M059J (cell line): ENCODE measurements at regions not wholly inside any gene's neighbourhood (a gene's known extent, or its start where the extent isn't known, plus 50 kb on each side); places are given as distances from the start of the nearest gene placed in this dataset.

Experiments used
- DNase-seq: peaks from one replicate; pipeline ENCODE4 v3.0.0-alpha.2; 2012; ENCODE audit warnings: low read depth

DNA sequence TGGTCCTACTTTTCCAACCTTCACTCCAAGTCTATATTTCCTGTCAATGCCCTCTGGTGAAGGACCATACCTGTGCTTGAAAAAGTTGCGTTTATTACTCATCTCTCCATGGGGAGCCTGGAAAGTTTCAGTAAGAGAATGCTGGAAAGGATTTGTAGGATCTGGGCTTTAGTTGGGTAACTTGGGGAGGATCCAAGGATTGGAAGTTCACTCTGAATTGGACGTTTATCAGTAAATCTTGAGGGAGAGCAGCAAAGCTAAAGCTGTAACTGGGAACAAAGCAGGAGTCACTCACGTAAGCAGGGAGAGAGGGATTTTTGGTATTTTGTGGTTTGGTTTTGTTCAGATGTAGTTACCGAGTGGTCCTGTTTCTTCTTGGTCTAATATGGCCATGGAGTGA is 51.4 kb upstream of the NPVF start:
- DNase-seq: no peak

DNA sequence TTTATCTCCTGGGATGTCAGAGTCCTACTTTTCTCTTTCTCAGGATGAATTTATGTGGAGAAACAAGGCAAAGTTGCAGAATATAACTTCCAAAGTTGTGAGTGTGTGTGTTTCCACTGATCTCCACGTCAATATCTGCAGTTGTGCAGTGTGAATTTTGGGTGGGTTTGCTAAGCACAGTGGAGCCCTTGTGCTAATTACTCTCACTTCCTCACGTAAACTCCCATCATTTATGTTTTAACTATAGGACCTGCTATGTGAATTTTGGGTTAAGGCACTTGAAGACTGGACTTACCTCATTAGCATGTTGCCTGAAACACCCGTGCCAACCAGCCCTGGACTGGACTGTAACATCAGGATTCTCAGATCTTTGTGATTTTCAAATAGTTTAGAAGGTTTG is 51.9 kb upstream of the NPVF start:
- DNase-seq: no peak

DNA sequence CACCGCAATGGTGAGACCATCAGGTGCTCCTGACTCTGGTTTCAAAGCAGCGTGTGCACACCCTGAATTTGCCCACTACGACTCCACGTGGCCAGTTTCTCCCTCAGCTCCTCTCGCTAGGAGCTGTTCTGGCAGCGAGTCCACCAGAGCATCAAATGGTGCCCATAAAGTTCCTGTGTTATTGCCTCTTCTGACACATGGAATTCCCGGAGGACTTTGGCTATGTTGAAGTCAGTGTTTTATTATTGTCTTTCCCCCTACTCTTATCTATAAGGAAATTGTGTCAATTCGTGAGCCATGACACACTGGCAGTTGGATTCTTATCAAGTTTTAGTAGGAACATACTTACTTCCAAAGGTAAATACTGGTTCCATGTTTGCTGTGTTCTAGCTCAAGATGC is 53.9 kb upstream of the NPVF start:
- no peak for DNase-seq

DNA sequence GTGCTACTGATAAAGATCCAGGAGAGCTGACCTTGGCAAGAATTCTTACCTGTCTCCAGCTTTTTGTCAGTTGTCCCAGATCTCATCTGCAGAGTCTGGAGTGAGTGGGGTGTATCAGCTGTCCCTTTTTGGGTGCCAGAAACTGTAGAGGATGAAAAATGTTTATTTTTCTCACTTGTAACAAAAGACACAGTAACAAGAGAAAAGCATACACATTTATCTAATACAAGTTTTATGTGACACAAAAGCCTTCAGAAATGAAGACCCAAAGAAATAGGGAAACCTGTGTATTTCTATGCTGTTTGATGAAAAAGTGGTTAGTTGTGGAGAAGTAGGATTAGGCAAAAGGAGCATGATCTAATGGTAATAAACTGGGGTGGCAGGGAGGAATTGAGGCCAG is 58.5 kb upstream of the NPVF start:
- DNase-seq: no peak

DNA sequence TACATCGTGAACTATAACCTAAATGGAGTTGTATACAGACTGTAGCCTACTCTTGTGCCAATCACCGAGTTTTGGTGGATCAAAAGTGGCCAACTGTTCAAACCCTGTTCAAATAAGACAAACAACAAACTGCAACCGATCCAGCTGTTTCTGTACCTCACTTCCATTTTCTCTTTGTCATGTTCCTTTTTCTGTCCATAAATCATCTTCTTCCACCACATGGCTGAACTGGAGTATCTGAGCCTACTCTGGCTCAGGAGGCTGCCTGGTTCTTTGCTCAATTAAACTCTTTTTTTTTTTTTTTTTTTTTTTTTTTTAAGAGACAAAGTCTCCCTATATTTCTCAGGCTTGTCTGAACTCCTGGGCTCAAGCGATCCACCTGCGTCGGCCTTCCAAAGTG is 59.0 kb upstream of the NPVF start:
- DNase-seq: no peak

DNA sequence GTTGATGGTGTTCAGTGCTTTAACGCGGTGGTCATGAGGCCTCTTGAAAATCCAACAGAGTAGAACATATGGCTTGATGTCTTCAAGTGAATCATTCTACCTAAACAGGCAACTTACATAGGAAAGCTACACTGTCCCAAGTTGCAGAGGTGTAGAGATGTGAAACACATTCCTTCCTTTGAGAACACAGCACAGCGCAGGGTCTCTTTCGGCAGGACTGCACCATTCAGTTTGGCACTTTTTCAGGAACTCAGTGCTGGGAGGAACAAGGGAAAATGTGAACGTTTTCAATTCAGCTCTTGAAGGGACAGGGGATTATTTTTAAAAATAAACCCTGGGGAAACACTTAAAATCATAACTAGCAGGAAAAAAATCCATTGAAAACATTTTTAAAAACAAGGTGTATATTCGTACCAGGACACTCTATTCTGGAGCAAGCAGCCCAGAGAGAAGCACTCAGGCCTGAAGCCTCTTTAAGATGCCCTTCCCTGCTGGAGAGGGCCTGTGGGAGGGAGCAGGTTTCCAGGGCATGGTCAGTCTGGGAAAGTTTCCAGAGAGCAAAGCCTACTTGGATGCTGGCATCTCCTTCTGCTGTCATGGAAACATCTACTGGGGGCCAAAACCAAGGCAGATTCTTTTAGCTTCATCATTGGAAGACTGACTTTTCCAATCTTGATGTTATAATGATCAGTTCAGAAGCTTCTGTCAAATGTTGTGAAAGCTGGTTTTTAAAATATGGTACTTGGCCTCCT is 60.4 kb upstream of the NPVF start:
- peak; percentile 41 for DNase-seq

DNA sequence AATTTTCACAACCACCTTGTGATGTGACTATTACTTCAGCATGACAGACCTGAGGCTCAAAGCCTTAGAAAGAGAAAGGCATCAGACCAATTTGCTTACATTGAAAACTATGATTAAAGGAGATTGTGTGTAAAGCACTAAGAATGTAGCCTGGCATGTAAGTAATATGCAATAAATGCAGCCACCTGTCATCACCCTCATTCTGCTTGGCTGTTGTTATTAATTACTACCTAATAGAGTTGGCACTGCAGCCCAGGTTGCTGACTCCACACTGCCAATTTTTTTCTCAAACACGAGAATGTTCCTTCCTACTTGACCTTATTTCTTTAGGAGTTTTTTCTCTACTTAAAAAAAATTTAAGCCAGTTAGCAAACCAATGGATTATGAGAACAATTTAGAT is 61.2 kb upstream of the NPVF start:
- DNase-seq: no peak

DNA sequence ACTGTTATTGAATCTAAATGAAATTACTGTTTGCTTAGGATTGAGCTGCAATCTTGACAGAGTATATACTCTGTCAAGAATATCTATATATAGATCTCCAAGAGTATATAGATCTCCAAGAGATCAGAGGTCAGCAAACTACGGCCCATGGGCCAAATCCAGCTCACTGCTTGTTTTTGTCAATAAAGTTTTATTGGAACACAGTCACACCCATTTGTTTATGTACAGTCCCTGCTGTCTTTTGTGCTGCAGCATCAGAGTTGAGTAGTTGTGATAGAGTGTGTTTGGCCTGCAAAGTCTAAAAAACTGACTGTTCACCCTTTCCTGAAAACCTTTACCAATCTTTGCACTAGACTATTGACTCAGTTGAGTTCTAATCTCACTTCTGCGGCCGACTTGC is 66.3 kb upstream of the NPVF start:
- no peak for DNase-seq

DNA sequence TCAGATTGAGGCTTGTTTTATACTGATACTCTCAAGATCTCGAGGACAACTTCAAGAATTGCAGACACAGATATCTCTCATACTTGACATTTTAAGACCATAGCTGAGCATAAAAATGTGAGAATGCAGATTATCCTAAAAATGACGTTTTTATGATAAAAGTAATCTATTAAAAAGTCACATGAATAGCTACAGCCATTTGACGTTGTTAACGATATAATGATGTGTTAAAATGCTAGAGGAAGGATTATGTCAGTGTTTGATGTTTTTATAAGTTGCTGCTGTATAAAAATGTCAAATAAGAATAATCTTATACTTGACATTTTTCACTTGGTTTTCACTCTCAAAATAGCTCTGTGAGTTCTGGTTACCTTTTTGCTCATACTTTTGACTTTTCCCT is 67.1 kb upstream of the NPVF start:
- no peak for DNase-seq

DNA sequence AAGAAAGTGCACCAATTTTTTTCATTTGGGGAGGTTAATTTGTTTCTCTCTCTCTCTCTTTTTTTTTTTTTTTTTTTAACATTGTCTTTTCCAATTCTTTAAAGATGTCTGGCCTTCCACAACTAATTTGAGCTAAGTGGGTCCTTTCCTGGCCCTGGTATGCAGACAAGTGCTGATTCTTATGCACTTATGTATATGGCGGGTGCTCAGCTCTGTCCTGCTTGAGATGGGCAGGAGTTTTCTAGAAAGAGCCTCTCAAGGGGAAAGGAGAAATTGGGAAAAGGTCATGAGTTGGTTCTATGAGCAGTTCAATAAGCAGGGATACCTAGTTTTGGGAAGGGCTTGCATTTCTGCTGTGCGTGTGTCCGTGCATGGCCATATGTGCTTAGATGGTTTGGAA is 67.8 kb upstream of the NPVF start:
- no peak for DNase-seq

DNA sequence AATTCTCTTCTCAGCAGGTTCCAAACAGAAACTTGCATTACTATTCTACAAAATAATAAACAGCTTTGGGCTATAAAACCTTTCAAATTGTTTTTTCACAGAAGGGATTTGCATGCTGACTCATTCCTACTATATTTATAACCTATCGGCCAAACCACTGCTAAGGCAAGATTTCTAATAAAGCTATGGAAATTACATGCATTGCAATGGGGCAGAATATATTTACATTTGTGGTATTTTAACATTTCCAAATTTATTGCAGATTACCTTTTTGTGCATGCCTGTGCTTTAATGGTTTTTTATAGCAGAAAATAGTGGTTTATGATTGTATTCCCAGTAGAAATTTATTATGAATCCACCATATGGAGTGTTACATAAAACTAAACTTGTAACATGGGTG is 69.0 kb upstream of the NPVF start:
- DNase-seq: peak; percentile 37

DNA sequence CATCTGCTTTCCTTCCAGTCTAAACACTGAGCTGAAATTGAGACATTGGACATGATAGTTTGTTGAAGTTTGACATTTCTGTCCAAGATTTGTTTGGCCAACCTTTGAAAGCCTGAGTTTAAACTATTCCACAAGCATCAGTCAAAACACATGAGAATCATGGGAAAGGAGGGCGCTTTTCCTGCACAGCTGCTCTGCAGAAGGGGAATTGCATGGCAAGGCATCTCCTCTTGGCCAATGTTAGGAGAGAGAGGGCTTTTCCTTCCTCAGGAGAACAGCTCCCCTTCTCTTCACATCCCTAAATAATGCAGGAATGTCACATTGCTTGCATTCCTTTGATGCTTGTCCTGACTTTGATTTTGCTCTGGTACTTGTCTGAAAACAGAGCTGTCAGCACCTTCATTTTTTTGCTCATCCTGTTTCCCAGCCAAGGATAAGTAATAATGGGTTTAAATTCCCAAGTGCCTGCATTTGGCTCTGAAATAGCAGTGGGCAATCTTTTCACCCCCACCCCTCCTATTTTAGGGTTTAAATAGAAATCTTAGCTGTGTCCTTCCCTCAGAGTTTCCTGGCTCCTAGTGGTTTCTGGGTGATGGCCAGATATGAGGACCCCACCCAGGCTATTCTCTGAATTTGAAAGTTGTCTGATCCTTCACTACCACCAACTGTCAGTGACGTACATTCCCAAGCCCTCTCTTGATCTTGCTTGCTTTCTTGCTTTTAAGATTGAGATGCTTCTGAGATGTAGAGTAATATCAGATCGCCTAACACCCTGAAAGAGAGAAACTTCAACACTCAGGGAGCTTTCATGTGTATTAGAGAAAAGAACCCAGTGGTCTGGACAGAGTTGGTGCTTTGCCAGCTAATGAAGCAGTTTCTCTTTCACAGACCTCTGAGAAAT is 75.2 kb upstream of the NPVF start:
- peak; percentile 15 for DNase-seq

DNA sequence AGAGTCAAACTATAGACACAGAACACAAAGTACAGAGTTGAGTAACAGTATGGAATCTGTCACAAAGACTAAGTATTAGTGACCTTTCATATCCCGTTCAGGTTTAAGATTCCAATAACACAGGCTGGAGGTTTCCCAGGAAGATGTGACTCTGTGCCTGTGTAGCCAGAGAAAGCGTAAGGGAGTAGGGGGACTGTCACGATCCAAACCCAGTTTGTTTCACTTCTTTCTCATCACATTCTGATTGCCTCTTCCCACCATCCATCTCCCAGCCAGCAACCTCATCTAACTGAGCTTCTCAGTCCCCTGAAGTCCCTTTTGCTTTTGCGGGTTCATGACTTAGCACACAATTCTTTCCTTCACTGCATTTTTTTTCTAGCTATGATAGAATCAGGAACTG is 76.4 kb upstream of the NPVF start:
- no peak for DNase-seq

DNA sequence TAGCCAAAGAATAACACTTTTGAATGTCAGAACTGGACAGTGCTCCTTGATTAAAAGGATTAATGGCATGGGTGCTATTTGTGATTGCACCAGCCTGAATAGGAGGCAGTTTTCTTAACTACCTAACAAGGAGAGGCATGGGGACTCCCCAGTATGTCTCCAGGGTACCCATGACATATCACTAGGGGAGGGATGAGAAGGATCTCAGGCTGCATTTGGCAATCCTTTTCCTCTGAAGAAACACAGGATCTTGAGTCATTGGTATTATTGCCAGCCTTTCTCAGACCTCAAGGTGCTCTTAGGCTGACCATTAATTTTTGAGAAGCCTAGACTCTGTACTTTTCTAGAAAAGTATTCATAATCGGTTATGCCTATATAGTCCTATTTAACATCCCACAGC is 77.5 kb upstream of the NPVF start:
- no peak for DNase-seq

DNA sequence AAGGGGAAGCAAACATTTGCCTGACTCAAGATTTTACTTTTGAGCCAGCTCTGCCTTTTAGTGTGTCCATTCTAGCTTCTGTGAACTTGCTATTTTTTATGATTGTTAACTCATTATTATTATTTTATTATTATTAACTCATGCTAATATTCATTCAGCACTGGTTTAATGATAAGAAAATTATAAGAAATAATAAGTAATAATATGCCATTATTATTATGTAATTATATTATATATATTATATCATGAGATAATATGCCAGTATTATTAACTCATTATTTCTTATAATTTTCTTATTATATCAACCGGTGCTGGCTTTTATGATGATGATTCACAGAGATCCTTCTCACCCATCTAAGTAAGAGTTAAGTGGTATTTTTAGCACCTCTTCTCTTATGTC is 79.3 kb upstream of the NPVF start:
- DNase-seq: no peak

DNA sequence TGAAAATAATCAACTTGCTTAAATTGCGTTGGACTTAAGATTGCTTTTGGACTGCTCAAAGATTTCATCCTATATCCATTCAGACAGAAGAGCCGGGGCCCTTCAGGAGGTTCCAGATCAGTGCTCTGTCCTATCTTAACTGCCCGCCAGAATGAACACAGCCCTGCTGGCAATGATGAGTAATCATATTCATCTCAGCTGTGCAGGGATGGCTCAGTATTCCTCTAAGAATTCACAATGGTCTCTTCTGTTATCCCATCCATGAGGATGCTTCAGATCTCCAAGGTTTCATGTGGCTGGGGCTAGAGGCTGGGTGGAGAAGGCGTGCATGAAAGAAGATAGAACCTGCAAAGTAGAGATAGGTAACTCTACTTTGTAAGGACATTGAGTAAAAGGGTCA is 80.0 kb upstream of the NPVF start:
- DNase-seq: no peak

DNA sequence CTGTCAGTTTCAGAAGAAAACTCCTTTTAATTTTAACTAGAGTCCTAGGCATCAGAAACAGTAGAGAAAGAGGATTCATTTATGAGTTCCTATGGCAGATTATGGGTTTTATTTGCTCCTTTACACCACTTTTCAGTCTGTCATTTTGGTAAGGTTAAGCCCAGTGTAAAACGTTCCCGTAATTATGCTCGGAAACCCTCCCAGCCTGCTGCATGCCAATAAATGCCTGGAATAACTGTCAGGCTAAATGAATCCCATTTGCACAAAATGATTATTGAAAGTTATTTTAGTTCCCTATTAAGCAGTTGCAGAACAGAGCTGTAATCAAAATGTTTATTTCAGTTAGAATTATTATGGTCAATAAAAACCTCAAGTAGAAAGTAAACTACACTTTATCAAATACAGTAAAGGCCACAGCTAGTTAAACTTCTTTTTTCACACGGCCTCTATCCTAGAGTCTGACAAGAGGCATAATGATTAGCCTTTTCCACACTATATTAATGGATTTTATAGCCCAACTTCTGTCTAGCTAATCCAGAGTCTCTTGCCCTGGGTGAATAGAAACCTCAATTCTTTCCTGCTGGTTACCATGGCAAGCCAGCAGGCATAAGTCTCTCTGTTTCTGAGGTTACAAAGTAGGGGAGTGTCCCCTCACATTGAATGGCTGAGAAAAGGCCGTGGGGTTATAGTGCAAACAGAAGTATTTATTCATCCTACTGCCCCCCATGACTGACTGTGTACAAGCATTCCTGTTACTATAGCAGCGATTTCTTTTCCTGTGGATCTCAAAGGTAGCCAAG is 80.8 kb upstream of the NPVF start:
- peak; percentile 24 for DNase-seq

DNA sequence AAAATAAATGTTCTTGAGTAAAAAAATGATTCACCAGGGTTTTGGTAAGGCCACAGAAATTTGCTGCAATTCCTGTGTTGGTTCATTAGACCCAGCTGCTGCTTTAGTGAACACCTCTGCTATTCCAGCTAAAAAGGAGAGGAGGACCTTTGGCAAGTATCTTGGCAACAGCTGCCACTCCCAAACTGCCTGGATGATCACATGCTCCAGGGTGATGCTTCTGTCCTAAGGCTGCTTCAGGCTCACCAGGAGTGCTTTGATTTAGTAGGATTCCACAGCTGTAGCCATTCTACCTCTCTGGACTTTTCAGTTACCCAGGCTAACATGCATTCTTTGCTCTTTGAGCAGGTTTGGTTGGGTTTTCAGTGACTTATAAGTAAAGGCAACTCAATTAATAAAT is 82.6 kb upstream of the NPVF start:
- peak; percentile 9 for DNase-seq

DNA sequence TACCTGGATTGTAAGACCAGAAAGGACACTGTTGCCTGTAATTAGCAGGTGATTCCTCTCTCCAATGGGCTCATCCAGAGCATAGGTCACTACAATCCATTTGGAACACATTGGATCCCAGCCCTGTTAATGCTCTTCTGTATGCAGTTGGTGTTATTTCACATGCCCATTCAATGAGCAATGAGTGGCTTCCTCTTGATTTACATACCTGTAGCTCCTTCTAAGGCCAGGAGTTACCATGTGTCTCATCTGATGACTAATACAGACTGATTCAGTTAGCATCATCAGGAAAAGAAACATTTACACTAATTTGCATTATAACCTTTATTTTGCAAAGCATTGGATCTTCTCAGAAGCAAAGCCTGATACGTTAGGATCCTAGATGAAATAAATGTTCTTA is 83.1 kb upstream of the NPVF start:
- peak; percentile 67 for DNase-seq

DNA sequence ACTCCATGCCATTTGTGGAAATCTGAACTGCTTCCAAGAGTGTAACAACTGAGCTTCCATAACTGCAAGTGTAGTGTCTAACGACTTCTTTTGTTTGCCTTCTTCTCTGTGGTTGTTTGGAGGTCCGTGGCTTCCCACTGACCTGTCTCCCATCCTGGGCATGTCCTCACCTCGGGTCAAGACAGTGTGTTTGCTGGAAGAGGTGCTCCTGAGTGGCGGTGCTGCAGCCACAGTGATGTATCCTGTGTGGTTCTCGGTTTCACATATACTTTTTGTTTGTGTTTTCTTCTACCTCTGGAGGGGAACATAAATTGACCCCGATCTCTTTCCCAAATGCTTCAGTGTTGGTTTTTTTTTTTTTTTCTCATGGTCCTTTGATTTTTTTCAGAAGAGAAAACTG is 84.7 kb upstream of the NPVF start:
- DNase-seq: no peak

DNA sequence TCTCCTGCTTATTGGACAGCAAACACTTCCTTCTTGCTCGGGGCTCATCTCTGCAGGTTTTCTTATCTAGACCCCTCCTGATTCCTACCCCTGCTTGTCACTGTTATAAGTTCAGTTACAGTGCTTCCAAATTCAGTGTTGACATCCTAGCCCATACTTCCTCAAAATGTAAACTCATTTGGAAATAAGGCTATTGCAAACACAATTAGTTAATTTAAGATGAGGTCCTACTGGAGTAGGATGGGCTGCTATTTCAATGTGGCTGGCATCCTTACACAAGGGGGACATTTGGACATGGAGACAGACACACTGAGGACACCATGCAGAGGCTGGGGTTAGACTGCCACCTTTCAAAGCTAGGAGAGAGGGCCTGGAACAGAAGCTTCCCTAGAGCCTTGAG is 85.2 kb upstream of the NPVF start:
- no peak for DNase-seq

DNA sequence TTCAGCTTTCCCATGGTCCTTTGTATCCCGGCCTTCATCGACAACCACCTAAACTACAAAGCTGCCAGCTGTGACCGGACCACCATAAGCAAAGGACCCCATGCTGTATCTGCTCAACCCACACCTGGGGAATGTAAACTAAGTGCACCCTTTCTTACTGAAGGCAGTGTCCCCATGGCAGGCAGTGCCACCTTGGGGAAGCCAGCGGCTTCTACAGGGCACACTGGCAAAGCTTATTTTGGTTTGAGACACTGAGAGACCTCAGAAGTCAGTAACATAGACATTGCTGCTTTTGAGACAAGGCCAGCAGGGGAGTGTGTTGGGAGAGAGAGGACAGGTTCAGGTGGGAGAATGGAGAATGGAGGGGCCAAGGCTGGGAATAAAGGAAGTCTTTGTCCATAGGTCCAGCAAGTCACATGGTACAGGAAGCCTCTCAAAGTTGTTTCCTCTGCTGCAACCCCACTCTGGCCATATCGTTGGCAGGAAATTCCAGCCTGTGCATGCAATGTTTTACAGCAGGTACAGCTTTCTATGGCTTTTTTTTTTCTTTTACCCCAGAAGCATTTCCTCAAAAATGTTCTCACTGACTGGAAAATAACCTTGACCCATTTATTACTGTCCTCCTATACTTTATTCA is 85.9 kb upstream of the NPVF start:
- no peak for DNase-seq
